Endodermal cell (in vitro differentiated cells): ENCODE measurements at regions not wholly inside any gene's neighbourhood (a gene's known extent, or its start where the extent isn't known, plus 50 kb on each side); places are given as distances from the start of the nearest gene placed in this dataset.

ENCODE experiments used
- DNase-seq: peaks from one replicate; pipeline ENCODE4 v3.0.0-alpha.2; 2017
- H3K27ac ChIP-seq: 2 replicates; pipeline ENCODE4 v1.5.1; 2013; ENCODE audit warnings: mild to moderate bottlenecking, low read depth, low read length, moderate library complexity
- H3K27me3 ChIP-seq: 2 replicates; pipeline ENCODE4 v1.6.1; 2013; ENCODE audit warnings: mild to moderate bottlenecking, low read length, moderate library complexity; ENCODE audit not compliant: insufficient read depth, control insufficient read depth, poor library complexity, severe bottlenecking
- H3K36me3 ChIP-seq: 2 replicates; pipeline ENCODE4 v1.7.0; 2013; ENCODE audit warnings: mild to moderate bottlenecking, low read length, moderate library complexity; ENCODE audit not compliant: control insufficient read depth, insufficient read depth
- H3K4me1 ChIP-seq: one replicate; pipeline ENCODE4 v1.7.0; 2013; ENCODE audit warnings: low read length; ENCODE audit not compliant: control insufficient read depth, insufficient read depth
- H3K4me3 ChIP-seq: 2 replicates; pipeline ENCODE4 v1.5.1; 2013; ENCODE audit warnings: mild to moderate bottlenecking, low read length, moderate library complexity
- H3K9ac ChIP-seq: 2 replicates; pipeline ENCODE4 v1.6.1; 2013; ENCODE audit warnings: mild to moderate bottlenecking, low read length, moderate library complexity; ENCODE audit not compliant: poor library complexity, severe bottlenecking; ENCODE audit errors: extremely low read depth
- H3K9me3 ChIP-seq: 2 replicates; pipeline ENCODE4 v1.6.1; 2013; ENCODE audit warnings: mild to moderate bottlenecking, low read length, moderate library complexity; ENCODE audit not compliant: control insufficient read depth
- H3K27ac Mint-ChIP-seq: 2 replicates; pipeline ENCODE4 v1.8.0; 2020; ENCODE audit warnings: mixed read lengths
- H3K27me3 Mint-ChIP-seq: 2 replicates; pipeline ENCODE4 v1.8.0; 2021; ENCODE audit warnings: mild to moderate bottlenecking, mixed read lengths; ENCODE audit not compliant: insufficient read depth
- H3K36me3 Mint-ChIP-seq: 2 replicates; pipeline ENCODE4 v1.8.0; 2020; ENCODE audit warnings: low read depth, mixed read lengths
- H3K4me1 Mint-ChIP-seq: 2 replicates; pipeline ENCODE4 v1.8.0; 2020; ENCODE audit warnings: mixed read lengths
- H3K4me3 Mint-ChIP-seq: 2 replicates; pipeline ENCODE4 v1.8.0; 2020; ENCODE audit warnings: mild to moderate bottlenecking, moderate library complexity, mixed read lengths
- H3K9me3 Mint-ChIP-seq: 2 replicates; pipeline ENCODE4 v1.8.0; 2020; ENCODE audit warnings: mild to moderate bottlenecking, mixed read lengths
- WGBS, 2 experiments: methylation state at CpG; one replicate each; pipeline versions ENCODE4 v1.1.5 to v1.1.7; 2013; ENCODE audit warnings: missing lambda C conversion rate in 2 of 2, mixed read lengths in 1 of 2; ENCODE audit not compliant: insufficient coverage in 1 of 2, insufficient read length in 1 of 2; 5-methylcytosine and 5-hydroxymethylcytosine counted together
- TF ChIP-seq, protein P1 (sequence below): fragments of 200-600 bp; sonication (generic); conservative IDR thresholded peaks from 2 replicates; pipeline ENCODE4 v1.5.0; 2021; ENCODE audit warnings: antibody characterized with exemption, mild to moderate bottlenecking

DNA sequence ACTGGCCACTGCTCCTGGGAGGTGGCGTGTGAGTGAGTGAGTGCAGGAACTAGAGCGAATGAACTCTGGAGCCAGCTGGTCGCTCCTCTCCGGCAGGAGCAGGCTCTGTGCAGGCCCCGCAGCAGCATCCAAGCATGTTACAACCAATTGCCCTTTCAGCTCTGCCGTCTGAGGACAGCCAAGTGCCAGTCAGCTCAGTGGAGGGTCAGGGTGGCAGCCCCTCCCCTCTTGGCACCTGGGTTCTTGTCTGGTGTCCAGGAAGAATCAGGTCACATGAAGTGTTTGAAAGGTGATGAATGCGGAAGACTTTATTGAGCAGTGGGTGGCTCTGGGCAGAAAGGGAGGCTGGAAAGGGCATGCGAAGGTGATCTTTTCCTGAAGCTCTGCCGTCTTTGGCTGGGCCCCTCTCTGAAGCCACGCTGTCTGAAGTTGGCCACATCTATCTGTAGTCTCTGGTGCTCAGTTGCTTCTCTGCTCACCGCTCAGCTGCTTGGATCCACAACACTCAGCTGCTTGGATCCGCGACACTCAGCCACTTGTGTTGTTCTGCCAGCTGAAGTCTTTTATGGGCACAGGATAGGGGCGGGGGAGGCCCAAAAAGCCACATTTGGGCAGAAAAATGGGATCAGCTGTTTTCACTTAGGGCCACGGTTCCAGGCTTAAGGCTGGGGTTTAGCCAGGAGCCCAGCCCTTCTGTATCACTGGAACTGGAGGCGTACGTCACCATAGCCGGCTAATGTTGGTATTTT, 139.8 kb downstream of the ADSS2 start:
- no peak overlapping the region for H3K4me3 Mint-ChIP-seq

DNA sequence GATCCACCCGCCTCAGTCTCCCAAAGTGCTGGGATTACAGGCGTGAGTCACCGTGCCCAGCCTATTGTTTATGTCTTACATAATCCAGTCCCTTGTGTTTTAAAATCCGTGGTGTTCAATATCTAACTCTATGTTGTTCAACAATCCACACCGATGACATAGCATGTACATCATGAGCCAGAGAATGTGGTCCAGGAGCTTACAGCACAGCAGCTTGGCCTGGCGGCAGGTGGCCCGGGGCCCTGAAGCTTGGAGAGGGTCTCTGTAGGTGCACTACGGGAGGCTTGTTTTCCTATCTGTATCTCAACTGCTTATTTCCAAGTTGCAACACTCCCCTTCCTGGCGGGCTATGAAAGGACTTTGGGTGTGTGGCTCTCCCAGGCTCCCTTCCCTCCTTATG, 138.4 kb downstream of the ADSS2 start:
- TF ChIP-seq, protein P1, sequence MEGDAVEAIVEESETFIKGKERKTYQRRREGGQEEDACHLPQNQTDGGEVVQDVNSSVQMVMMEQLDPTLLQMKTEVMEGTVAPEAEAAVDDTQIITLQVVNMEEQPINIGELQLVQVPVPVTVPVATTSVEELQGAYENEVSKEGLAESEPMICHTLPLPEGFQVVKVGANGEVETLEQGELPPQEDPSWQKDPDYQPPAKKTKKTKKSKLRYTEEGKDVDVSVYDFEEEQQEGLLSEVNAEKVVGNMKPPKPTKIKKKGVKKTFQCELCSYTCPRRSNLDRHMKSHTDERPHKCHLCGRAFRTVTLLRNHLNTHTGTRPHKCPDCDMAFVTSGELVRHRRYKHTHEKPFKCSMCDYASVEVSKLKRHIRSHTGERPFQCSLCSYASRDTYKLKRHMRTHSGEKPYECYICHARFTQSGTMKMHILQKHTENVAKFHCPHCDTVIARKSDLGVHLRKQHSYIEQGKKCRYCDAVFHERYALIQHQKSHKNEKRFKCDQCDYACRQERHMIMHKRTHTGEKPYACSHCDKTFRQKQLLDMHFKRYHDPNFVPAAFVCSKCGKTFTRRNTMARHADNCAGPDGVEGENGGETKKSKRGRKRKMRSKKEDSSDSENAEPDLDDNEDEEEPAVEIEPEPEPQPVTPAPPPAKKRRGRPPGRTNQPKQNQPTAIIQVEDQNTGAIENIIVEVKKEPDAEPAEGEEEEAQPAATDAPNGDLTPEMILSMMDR = no peak
- no peak for DNase-seq
- H3K27ac Mint-ChIP-seq = no peak overlapping the region

More for the DNA sequence above, 139.8 kb downstream of the ADSS2 start:
- 95 to 97% methylated on average over 14 to 18 of the region's 18 CpGs for WGBS, 2 experiments
- Histone ChIP-seq H3K9me3 (peaks cover 20% of the 10 kb centered on the region), H3K27ac (no peak overlapping the region), H3K27me3 (no peaks in the 10 kb centered on the region), H3K36me3 (no peaks in the 10 kb centered on the region), H3K4me3 (no peak overlapping the region), H3K4me1 (peaks cover 3% of the 10 kb centered on the region), H3K9ac (no peak overlapping the region)
- no peaks in the 10 kb centered on the region for H3K27me3 Mint-ChIP-seq
- TF ChIP-seq, protein P1 = no peak
- no peak overlapping the region for H3K27ac Mint-ChIP-seq
- H3K4me1 Mint-ChIP-seq = no peaks in the 10 kb centered on the region
- peaks cover 6% of the 10 kb centered on the region for H3K36me3 Mint-ChIP-seq
- H3K9me3 Mint-ChIP-seq = peaks cover 21% of the 10 kb centered on the region
- DNase-seq = no peak

DNA sequence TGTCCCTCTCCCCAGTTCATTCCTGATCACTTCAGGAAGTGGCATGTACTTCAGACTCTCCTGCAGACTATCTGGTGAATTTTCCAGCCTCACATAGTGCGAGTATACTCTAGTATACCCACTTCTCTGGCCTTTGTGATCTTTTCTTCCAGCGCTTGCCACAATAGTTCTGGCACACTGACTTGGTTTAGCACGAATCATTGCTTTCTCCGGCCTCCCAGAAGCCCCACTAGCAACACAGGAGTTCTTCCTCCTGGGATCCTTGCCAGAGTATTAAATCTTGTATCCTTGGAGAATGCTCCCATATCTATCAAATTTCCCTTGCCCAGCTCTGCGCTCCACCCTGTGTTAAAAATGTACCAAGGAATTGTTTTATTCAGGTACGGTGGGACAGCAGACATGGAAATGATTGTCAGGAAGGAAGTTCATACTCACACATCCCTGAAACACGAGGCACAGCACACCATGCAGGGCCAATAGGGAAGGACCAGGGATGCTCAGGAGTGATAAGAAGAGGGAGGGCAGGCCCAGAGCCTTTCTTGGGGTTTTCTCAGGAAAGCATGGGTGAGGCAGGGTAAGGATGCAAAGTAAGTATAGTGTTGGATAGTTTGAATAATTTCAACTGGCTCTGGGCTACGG, 136.7 kb downstream of the ADSS2 start:
- Histone ChIP-seq H3K9ac (no peak overlapping the region), H3K4me1 (peaks cover 3% of the 10 kb centered on the region), H3K27ac (no peak overlapping the region), H3K9me3 (no peaks in the 10 kb centered on the region), H3K4me3 (no peak overlapping the region), H3K27me3 (no peaks in the 10 kb centered on the region), H3K36me3 (no peaks in the 10 kb centered on the region)
- Mint-ChIP-seq H3K9me3 (no peaks in the 10 kb centered on the region), H3K27ac (no peak overlapping the region), H3K4me1 (no peaks in the 10 kb centered on the region), H3K4me3 (no peak overlapping the region), H3K27me3 (no peaks in the 10 kb centered on the region), H3K36me3 (peaks cover 1% of the 10 kb centered on the region)
- WGBS, 2 experiments = 88 to 94% methylated on average over 5 to 8 of the region's 8 CpGs
- no peak for DNase-seq
- TF ChIP-seq, protein P1 = no peak

More for the DNA sequence above, 138.4 kb downstream of the ADSS2 start:
- WGBS, 2 experiments = 91 to 96% methylated on average over 7 to 9 of the region's 9 CpGs
- H3K4me1 ChIP-seq = peaks cover 3% of the 10 kb centered on the region
- no peaks in the 10 kb centered on the region for H3K27me3 ChIP-seq
- peaks cover 10% of the 10 kb centered on the region for H3K9me3 Mint-ChIP-seq
- no peak overlapping the region for H3K9ac ChIP-seq
- H3K27me3 Mint-ChIP-seq = no peaks in the 10 kb centered on the region
- H3K4me1 Mint-ChIP-seq = no peaks in the 10 kb centered on the region
- H3K4me3 ChIP-seq = no peak overlapping the region
- peaks cover 2% of the 10 kb centered on the region for H3K36me3 Mint-ChIP-seq
- no peaks in the 10 kb centered on the region for H3K36me3 ChIP-seq
- no peak overlapping the region for H3K4me3 Mint-ChIP-seq
- H3K27ac ChIP-seq = no peak overlapping the region
- peaks cover 6% of the 10 kb centered on the region for H3K9me3 ChIP-seq
